NCI-H82 treated with DMSO at 0.1 percent for 48 hours (cell line): ENCODE measurements at regions not wholly inside any gene's neighbourhood (a gene's known extent, or its start where the extent isn't known, plus 50 kb on each side); places are given as distances from the start of the nearest gene placed in this dataset.
A peak's percentile ranks its signal among the peaks of the same experiment; 100 is the strongest.

Source experiments
- DNase-seq: peaks from one replicate; lab custom pipeline; 2025; ENCODE audit not compliant: unreplicated experiment; lab: John Stamatoyannopoulos, UW

GRCh38 chr4:157887316-157887715 lies 285.5 kb downstream of the GASK1B start:
- DNase-seq, result peak; percentile 1

DNA sequence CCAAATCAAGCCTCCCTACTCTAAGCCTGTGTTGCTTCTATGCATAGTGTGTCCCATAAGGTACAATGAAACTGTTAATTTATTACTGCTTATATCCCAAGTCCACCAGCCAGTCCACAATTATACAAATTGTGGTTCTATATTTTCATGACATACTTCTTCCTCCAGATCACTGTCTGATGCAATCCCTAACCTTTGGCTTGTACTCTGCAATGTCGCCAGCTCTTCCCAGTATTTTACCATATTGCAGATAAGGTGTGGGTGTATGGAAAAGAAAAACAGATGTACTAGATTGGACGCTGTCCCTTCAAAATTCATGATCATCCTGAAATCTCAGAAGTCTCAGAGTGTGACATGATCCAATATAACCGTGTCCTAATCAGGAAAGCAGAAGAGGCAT lies 286.2 kb downstream of the GASK1B start:
- no peak for DNase-seq

DNA sequence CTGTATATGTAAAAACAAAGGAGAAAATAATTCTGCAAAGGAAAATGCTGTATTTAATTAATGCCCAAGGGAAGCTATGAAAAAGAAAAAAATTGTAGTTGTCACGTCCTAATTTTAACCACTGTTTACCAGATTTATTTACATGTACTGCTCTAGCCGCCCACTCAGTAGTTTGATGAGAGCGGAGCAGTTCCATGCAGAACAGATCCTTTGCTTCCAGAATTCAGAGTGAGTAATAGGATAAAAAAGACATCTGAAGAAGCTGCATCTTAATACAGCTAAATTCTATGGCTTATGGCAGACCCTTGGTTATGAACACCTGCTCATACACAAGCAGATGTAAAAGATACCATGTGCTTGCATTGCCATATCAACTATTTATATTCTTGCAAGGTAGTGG lies 287.0 kb downstream of the GASK1B start:
- peak; percentile 40 for DNase-seq

DNA sequence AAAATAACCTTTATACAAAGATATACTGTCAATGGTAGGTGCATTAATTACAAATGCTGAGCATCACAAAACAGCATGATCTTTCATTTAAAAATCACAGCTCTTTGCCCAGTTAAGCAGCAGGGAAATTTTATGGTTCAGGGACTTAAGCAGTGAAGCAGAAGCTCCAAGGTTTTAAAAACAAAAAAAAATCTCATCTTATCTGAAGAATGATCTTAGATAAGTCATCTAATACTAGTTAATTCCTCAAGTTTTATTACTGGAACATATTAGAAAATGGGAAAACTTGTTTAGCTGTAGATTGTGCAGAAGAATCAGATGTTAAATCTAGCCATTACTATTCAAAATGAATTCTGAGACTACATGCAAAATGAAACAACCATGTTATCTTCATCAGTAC lies 289.9 kb downstream of the GASK1B start:
- DNase-seq, result no peak

- no peak for DNase-seq
Measured at GRCh38 chr4:157880761-157881160, 292.1 kb downstream of the GASK1B start.

DNA sequence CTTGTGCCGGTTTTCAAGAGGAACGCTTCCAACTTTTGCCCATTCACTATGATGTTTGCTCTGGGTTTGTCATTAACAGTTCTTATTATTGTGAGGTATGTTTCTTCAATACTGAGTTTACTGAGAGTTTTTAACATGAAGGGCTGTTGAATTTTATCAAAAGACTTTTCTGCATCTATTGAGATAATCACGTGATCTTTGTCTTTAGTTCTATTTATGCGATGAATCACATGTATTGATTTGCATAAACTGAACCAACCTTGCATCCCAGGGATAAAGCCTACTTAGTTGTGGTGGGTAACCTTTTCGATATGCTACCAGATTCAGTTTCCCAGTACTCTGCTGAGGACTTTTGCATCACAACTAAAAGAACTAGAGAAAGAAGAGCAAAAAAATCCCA lies 318.0 kb downstream of the GASK1B start:
- DNase-seq, result no peak

DNA sequence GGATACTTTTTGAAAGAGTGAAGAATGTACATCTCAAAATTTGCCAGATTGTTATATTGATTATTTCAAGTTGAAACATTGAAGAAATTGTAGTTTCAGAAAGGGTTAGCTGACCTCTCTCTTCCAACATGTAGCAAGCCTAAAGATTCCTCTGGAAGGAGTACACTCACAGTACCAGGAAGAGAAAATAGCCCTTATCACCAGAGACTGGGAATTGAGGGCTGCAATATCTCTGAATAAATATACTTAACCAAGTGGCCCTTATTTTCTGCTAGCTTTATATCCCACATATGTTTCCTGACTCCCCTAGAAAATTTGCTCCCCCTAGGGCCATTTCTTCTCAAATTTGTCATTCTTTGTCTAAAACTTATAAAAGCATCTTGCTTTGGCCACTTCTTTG lies 332.2 kb downstream of the GASK1B start:
- DNase-seq, result no peak

- no peak for DNase-seq
Measured at GRCh38 chr4:157840034-157840433, 332.8 kb downstream of the GASK1B start.

DNA sequence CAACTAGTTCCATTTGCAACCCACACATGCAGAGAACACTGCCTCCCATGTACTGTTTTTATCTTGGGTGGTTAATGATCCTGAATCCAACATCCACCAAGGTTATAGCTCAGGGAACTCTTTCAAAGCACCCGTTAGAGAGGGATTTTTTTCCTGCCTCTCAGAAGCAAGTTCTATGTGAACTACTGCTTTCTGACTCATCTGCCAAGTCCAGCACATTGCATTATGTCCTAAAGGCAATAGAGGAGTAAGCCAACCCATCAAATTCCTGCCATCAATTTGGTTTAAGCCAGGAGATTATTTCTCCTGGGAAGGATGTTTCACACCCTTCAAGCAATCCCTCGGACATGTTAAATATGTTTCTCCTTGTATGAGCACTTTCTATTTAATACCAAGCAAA lies 334.5 kb downstream of the GASK1B start:
- no peak for DNase-seq

GRCh38 chr4:157837071-157837703 lies 335.6 kb downstream of the GASK1B start:
- no peak for DNase-seq

GRCh38 chr4:157832596-157832995 lies 340.2 kb downstream of the GASK1B start:
- DNase-seq, result no peak

DNA sequence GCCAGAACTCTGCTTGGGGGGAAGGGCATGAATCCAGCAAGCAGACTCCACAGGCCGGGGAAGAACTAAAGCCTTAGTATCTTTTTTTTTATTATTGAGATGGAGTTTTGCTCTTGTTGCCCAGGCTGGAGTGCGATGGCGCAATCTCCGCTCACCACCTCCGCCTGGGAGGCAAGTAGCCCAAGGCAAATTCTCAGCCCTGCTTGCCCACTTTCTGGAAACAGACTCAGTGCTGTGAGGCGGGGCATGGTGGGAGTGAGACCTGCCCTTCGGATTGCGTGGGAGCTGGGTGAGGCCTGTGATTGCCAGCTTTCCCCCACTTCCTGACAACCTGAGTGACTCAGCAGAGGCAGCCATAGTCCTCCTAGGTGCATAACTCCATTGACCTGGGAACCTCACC lies 348.8 kb downstream of the GASK1B start:
- DNase-seq, result no peak

GRCh38 chr4:157821814-157822213 lies 351.0 kb downstream of the GASK1B start:
- DNase-seq, result no peak

- no peak for DNase-seq
Measured at GRCh38 chr4:157819693-157820464, 352.9 kb downstream of the GASK1B start.

- no peak for DNase-seq
Measured at GRCh38 chr4:157818946-157819692, 353.7 kb downstream of the GASK1B start.

GRCh38 chr4:157810137-157810774 lies 362.6 kb downstream of the GASK1B start:
- DNase-seq, result no peak

GRCh38 chr4:157808796-157809383 lies 363.9 kb downstream of the GASK1B start:
- no peak for DNase-seq

DNA sequence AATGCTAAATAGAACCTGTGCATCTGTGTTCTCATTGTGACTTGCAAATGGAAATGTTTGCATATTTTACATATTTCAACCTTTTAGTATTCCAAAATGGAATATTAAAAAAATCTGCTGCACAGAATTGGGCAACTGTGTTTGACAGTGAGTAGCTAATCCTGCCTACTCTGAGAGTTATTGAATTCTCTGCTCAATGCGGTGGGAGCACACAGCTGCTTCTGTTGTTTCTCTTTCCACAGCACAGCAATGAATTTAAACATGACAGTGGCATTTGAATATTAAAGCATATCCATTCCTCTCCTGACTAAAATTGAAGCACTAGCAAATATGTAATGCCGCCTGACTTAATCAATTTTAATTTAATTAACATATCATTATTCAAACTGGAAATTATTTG lies 366.6 kb downstream of the GASK1B start:
- DNase-seq, result no peak

GRCh38 chr4:157804986-157805385 lies 367.8 kb downstream of the GASK1B start:
- peak; percentile 8 for DNase-seq

GRCh38 chr4:157803845-157804521 lies 368.8 kb downstream of the GASK1B start:
- DNase-seq, result no peak

DNA sequence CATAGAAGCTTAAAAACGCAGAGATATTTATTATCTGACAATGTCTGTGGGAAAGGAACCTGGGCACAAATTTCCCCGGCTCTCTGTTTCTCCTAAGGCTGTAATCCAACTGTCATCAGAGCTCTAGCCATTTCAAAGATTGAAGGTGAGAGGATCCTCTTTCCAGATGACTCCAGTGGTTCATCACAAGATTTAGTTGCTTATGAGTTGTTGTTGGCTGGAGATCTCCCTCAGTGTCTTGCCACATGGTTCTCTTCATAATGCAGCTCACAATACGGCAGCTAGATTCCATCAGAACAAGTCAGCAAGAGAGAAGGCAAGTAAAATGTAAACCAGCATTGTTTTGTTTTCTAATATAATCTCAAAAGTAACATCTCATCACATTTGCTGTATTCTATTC lies 369.4 kb downstream of the GASK1B start:
- no peak for DNase-seq
